Stromal cell of bone marrow (primary cell): ENCODE measurements at regions not wholly inside any gene's neighbourhood (a gene's known extent, or its start where the extent isn't known, plus 50 kb on each side); places are given as distances from the start of the nearest gene placed in this dataset.

Source experiments
- DNase-seq: peaks from one replicate; pipeline ENCODE4 v3.0.0-alpha.2; 2012; ENCODE audit warnings: low read depth

DNA sequence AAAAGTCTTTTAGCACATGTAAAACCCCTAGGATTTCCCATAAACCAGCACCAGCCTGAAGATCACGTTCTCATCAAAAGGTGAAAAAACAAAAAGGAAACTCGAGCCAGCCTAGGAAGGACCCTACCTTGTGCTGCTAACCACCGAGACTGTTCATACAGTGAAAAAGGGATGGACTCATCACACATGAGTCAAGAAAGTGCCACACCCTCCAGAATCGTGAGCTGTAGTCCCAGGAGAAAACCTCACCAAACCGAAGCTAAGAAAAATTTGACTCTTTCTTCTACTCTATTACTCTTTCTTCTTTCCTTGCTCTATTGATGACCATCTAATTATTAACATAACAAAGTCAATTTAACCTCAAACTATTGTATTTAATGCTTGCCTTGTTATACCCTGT, 124.8 kb upstream of the USP9Y start:
- DNase-seq = no peak

DNA sequence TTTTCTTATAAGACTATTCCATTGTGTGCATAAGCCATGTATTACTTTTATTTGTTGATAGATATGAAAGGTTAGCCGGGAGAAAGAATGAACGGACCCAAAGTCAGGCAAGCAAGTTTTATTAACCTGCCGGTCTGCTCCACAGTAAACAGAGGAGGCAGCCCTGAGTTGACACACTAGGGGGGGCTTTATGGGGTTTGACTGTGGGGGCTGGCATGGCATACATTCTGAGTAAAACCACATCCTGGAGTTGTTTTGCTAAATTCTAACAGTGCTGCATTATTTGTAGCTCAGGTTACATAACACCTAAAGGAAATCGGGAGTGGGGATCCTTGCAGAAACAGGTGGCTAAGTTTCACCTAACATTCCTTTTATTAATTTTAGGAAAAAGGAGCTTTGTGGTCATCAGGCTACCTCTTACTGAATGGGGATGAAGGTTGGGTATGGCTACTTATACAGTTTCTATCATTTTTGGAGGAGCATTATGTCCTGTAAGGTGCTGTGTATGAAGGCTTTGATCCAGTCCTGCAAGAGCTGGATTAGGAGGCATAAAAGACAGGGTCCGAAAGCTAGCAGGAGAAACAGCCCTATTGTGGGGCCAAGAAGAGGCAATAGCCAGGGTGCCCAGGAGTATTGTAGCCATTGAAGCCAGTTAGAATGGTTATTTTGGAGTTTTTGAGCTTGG, 107.4 kb upstream of the USP9Y start:
- no peak for DNase-seq

DNA sequence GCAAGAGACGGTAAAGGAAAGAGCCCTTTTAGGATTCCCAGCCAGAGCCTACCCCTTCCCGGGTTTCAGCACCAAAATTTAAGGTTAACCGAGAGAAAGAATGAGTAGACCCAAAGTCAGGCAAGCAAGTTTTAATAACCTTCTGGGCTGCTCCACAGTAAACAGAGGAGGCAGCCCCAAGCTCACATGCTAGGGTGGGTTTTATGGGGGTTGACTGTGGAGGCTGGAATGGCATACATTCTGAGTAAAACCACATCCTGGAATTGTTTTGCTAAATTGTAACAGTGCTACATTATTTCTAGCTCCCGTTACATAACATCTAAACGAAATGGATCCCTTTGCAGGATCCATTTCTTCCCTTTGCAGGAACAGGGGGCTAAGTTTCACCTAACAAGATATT, 102.2 kb upstream of the USP9Y start:
- DNase-seq = no peak

DNA sequence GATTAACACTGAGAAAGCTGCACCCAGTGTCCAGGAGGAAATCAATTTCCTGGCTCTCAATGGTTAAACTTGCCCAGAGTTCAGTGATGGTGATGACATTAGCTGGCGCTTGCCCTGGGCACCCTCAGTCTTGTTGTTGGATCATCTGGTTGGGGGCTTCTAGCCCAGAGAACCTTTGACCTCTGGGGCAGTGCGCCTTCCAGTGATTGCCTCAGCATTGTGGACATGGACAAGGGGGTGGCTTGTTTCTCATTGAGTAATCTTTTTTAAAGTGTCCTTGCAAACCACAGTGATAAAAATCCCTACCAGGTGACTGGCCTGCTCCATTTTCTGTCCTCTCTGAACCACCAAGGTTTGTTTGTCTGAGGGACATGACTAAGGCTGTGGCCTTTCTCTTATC, 95.6 kb upstream of the USP9Y start:
- no peak for DNase-seq

DNA sequence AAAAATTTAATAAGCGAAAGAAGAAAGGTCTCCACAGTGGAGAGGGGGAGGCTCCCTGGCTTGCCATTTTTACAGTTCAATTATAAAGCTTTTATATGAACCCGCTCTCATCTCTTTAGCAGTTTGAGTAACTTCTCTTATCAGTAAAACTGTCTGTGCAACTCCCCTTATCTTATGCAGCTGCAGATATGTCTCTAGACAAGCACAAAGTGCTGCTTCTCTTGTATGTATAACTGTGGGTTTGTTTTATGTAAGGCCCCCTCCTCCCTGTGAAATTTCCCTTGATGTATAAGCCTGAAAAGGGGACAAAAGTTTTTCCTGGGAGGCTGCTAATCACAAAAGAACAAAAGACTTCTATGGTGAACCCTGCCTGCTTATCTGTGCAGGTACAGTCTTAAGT, 90.2 kb upstream of the USP9Y start:
- DNase-seq = no peak

DNA sequence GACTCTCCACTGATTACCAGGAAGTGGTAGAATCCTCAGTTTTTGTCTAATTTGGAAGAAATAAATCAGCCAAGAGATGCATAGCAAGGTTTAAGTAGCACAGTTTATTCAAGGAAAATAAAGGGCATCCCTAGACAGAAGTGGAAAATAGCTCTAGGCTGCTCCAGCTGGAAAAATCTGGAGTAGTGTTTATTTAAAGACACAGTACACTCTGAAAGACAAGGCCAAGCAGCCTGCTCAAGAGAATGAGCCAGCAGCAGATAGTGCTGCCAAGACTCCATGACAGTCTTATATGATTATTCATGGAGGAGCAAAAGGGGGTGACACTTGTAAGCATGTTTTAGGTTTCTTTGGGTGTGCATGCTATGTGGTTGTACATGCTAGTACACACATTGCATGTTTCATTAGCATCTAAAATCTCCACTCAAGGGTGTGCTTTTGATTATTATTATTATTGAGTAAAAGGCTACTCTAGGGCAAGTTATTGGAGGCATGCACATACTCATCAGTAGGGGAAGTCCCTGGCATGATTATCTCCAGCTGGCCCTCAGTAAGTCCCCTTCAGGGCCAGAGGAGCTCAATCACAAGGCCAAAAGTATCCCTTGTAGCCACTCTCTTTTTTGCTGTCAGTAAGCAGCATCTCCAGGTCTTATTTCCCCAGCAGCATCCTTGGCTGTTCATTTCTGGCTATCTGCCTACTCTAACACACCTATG, 85.1 kb upstream of the USP9Y start:
- no peak for DNase-seq

DNA sequence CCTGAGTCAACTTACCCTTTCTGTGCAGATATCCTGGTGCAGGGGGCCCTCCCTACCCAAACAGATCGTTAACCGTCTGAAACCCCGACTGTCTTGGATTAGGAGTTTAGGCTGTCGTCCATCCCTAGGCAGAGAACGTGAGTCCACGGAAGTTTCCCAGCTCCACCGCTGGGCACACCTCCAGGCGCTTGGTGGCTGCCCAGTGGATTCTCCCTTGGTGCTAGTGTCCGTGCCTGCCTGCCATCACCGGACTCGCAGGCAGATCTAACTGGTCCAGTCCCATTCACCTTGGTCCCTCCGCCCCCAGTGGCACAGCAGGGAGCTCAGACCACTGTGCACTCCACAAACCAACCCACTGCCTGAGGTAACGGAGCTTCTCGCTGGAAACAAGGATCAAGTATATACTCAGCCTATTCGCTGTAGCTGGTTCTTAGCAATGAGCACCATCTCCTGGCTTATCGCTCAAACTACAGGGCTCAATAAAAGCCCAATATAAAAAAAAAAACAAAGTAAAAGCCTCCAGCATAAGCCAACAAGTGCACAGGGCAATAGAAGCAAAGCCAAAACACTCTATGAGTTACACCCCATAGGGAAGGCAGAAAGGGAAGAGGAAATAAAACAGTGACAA, 79.5 kb upstream of the USP9Y start:
- DNase-seq = no peak

DNA sequence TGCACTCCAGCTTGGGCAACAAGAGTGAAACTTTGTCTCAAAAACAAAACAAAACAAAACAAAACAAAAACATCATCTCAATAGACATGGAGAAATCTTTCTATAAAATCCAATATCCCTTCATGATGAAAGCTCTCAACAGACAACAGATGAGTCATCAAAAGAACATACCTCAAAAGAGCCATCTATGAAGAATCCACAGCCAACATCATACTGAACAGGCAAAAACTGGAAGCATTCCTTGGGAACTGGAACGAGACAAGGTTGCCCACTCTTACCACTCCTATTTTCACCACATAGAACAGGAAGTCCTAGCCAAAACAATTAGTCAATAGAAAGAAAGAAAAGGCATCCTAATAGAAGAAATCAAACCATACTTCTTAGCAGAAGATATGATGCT, 77.8 kb upstream of the USP9Y start:
- DNase-seq = no peak

DNA sequence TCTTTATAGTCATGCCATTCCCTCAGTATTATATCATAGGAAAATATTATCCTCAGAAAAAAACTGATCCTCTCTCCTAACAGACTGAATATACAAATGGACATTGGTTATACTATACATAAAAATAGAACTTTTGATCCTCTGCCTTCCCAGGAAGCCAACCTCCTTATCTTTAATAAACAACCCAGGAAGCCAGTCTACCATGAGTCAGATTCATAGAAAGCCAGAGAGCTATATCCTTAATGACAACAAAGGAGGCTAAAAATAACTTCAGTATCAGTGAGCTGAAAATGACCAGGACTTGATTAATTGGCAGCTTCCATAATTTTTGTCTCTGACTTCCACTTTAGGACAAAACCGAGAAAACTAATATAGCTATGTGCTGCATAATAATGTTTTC, 58.0 kb upstream of the USP9Y start:
- no peak for DNase-seq

DNA sequence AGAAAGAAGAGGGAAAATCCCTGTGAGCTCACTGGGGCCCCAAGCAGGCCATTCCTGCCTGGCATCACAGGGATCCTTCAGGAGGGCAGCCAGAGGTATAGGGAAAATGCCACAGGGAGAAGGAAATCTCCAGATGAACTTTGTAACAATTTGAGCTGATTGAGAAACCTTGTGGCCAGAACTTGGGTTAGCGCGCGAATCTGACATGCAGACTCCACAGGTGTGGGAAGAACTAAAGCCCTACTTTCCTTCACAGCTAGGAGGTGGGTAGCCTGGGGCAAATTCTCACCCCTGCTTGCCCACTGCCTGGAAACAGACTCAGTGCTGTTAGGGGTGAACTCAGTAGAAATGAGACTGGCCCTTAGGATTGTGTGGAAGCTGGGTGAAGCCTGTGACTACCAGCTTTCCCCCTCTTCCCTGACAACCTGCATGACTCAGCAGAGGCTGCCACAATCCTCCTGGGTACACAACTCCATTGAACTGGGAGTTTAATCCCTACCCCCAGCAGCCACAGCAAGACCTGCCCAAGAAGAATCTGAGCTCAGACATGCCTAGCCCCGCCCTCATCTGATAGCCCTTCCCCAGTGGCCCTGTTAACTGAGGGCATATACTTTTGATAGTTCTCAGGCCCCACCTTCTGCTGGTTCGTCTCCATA, 57.2 kb upstream of the USP9Y start:
- DNase-seq = no peak

DNA sequence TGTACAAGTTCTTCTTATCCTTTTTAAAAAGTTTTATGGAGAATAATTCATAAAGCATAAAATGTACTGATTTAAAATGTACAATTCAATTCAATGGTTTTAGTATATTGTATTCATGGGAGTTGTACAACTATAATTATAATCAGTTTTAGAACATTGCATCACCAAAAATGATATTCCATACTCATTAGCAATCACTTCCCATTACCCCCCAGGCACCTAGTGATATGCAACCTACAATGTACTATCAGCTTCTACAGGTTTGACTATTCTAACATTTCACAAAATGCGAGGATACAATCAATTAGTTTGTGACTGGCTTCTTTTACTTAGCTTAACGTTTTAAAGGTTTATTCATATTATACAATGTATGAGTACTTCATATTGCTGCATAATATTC, 49.9 kb upstream of the USP9Y start:
- no peak for DNase-seq
